PC-9 (cell line): ENCODE measurements at regions not wholly inside any gene's neighbourhood (a gene's known extent, or its start where the extent isn't known, plus 50 kb on each side); places are given as distances from the start of the nearest gene placed in this dataset.

Experiments
- CTCF ChIP-seq: fragments of 200-600 bp; sonication (generic); conservative IDR thresholded peaks from 2 replicates; pipeline ENCODE4 v1.6.1; 2017; ENCODE audit warnings: mixed run types, antibody characterized with exemption, mild to moderate bottlenecking, moderate library complexity
- EZH2 ChIP-seq: fragments of 200-600 bp; sonication (generic); IDR thresholded peaks from 2 replicates; pipeline ENCODE4 v1.8.0; 2017; ENCODE audit warnings: antibody characterized with exemption, low read depth

GRCh38 chr12:116331876-116332275 is 54.4 kb upstream of the MED13L start:
- TF ChIP-seq EZH2: no peak
- TF ChIP-seq CTCF: no peak
